GM12878 (cell line): ENCODE measurements at regions not wholly inside any gene's neighbourhood (a gene's known extent, or its start where the extent isn't known, plus 50 kb on each side); places are given as distances from the start of the nearest gene placed in this dataset.
"Not testable (repeated sequence)": the region's sequence is repeated elsewhere in the genome, so short reads cannot be mapped to it uniquely, and the experiment has no call there.

Experiments used
- ATAC-seq: fragments of 200-7000 bp; cut with Tn5 transposase; 3 replicates; pipeline ENCODE4 v1.9.1; 2020; ENCODE audit warnings: mild to moderate bottlenecking, moderate library complexity
- BruUV-seq: library from RNA; stranded (reverse); fragments of 400-500 nt; replicated peaks from 2 replicates; lab custom pipeline; 2021; lab: Mats Ljungman, UMichigan
- CTCF ChIA-PET: fragments of 300-600 bp; sonication (Branson Sonifier 250); formaldehyde crosslinking; extraction: SDS; loops from one replicate; lab custom pipeline; 2021; ENCODE audit warnings: inconsistent platforms; lab: Yijun Ruan, JAX
- POLR2A ChIA-PET: fragments of 350-600 bp; formaldehyde crosslinking; extraction: SDS; loops from one replicate; lab custom pipeline; 2021; ENCODE audit warnings: inconsistent platforms; lab: Charles Lee
- RAD21 ChIA-PET: fragments of 300-600 bp; sonication (Branson Sonifier 250); formaldehyde crosslinking; loops from one replicate; lab custom pipeline; 2023; ENCODE audit warnings: antibody characterized with exemption; ENCODE audit not compliant: unreplicated experiment; lab: Charles Lee
- SMC1A ChIA-PET: fragments of 300-600 bp; sonication (Branson Sonifier 250); formaldehyde crosslinking; loops from one replicate; lab custom pipeline; 2023; ENCODE audit not compliant: unreplicated experiment, uncharacterized antibody; lab: Charles Lee
- DNase-seq: peaks from one replicate; pipeline ENCODE4 v3.0.0-alpha.2; 2011; ENCODE audit warnings: low read depth, low spot score
- FAIRE-seq: peaks from 3 replicates; lab custom pipeline; 2011; peaks lifted over from hg19 to GRCh38; lab: Jason Lieb, UNC
- H2AFZ ChIP-seq: 2 replicates; pipeline ENCODE4 v1.6.0; 2011; ENCODE audit warnings: low read depth, low read length, control low read depth; ENCODE audit not compliant: control insufficient read depth
- H3K27ac ChIP-seq: 2 replicates; pipeline ENCODE4 v1.5.1; 2011; ENCODE audit warnings: control low read depth; ENCODE audit not compliant: control insufficient read depth, insufficient read depth
- H3K27me3 ChIP-seq, 2 experiments: replicated peaks in 1 of 2; 2 replicates each; pipeline versions ENCODE4 v1.6.0 to v1.6.1; 2011; ENCODE audit warnings: low read length in 1 of 2; ENCODE audit not compliant: control insufficient read depth in 2 of 2, insufficient read depth in 2 of 2
- H3K36me3 ChIP-seq, 2 experiments: 2 replicates each; pipeline ENCODE4 v1.5.1; 2011; ENCODE audit warnings: low read length in 1 of 2; ENCODE audit not compliant: control insufficient read depth in 2 of 2, insufficient read depth in 2 of 2
- H3K4me1 ChIP-seq: 2 replicates; pipeline ENCODE4 v1.6.1; 2011; ENCODE audit warnings: mild to moderate bottlenecking, low read length, moderate library complexity, mixed read lengths; ENCODE audit not compliant: control insufficient read depth, insufficient read depth
- H3K4me2 ChIP-seq: 2 replicates; pipeline ENCODE4 v1.6.0; 2011; ENCODE audit warnings: control low read depth; ENCODE audit not compliant: control insufficient read depth, insufficient read depth
- H3K4me3 ChIP-seq: fragments of 200-600 bp; sonication (generic); 2 replicates; pipeline ENCODE4 v1.5.1; 2016
- H3K79me2 ChIP-seq: 2 replicates; pipeline ENCODE4 v1.6.0; 2011; ENCODE audit warnings: low read length; ENCODE audit not compliant: control insufficient read depth, insufficient read depth
- H3K9ac ChIP-seq: 2 replicates; pipeline ENCODE4 v1.8.0; 2011; ENCODE audit warnings: low read length, control low read depth, mixed read lengths; ENCODE audit not compliant: control insufficient read depth, insufficient read depth
- H3K9me3 ChIP-seq: replicated peaks from 3 replicates; pipeline ENCODE4 v1.5.1; 2011; ENCODE audit warnings: mild to moderate bottlenecking, low read length; ENCODE audit not compliant: control insufficient read depth, insufficient read depth
- H4K20me1 ChIP-seq: 2 replicates; pipeline ENCODE4 v1.6.0; 2011; ENCODE audit not compliant: control insufficient read depth, insufficient read depth
- WGBS: methylation state at CpG from one replicate; pipeline ENCODE4 v1.1.6; 2016; ENCODE audit warnings: low lambda C conversion rate; ENCODE audit not compliant: insufficient replicate concordance, insufficient coverage; ENCODE audit errors: missing lambda C conversion rate; 5-methylcytosine and 5-hydroxymethylcytosine counted together
- in situ Hi-C: fragments of 300-500 bp; cut with MboI; formaldehyde crosslinking; loops from 9 replicates; pipeline ENCODE4 v1.14.3; 2018; ENCODE audit warnings: mixed read lengths
- intact Hi-C: fragments of 100-400 bp; cut with micrococcal nuclease; formaldehyde crosslinking; loops from one replicate; pipeline ENCODE4 v1.14.2; 2022; ENCODE audit not compliant: unreplicated experiment

DNA sequence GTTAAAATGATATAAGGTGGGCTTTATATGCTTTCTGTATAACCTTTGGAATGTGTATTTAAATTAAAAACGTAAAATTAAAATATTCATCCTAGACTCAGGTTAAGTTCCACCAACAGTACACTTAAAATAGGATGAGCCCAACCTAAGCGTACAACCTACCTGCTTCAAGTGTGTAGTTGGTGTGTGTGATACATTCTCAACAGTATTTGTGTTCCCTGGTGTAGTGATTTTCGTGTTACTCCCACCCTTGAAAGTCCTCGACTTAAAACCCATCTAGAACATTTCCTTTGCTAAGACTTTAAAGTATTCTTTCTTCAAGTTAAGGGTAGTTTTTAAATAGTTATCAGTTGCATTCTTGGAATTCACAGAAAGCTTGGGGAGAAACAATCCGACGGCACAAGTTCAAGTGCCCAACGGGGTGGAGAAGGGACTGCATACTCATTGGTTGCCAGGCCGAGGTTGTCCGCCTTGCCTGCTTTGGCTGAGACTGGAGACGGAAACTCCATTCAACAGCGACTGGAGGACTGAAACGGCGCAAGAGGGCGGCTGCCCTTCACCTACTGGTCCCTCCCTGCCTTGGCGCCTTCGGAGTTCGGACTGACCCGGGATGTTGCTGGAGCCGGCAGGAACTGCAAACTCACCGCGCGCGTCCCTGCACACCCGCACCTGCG is 133.7 kb downstream of the FAM72C start:
- H3K4me2 ChIP-seq, H3K27me3 ChIP-seq, H3K79me2 ChIP-seq, CTCF ChIA-PET, H3K4me1 ChIP-seq, FAIRE-seq, BruUV-seq, H3K9me3 ChIP-seq, H3K9ac ChIP-seq, H4K20me1 ChIP-seq, POLR2A ChIA-PET, H3K4me3 ChIP-seq, H2AFZ ChIP-seq, H3K27ac ChIP-seq, DNase-seq, SMC1A ChIA-PET, intact Hi-C loops, H3K36me3 ChIP-seq, ATAC-seq, in situ Hi-C loops, RAD21 ChIA-PET: not testable (repeated sequence)
- 51% methylated on average over 12 of the region's 25 CpGs for WGBS

- BruUV-seq, H3K36me3 ChIP-seq, H3K27ac ChIP-seq, H3K4me1 ChIP-seq, H3K9ac ChIP-seq, FAIRE-seq, in situ Hi-C loops, RAD21 ChIA-PET, POLR2A ChIA-PET, H3K9me3 ChIP-seq, DNase-seq, intact Hi-C loops, H2AFZ ChIP-seq, SMC1A ChIA-PET, H3K27me3 ChIP-seq, H4K20me1 ChIP-seq, H3K79me2 ChIP-seq, CTCF ChIA-PET, H3K4me2 ChIP-seq, H3K4me3 ChIP-seq: not testable (repeated sequence)
- peak; percentile 70 for ATAC-seq
- WGBS = no CpG with 5 or more reads among the region's 4 CpGs
Measured at GRCh38 chr1:143833376-143833775, 138.4 kb downstream of the FAM72C start.

DNA sequence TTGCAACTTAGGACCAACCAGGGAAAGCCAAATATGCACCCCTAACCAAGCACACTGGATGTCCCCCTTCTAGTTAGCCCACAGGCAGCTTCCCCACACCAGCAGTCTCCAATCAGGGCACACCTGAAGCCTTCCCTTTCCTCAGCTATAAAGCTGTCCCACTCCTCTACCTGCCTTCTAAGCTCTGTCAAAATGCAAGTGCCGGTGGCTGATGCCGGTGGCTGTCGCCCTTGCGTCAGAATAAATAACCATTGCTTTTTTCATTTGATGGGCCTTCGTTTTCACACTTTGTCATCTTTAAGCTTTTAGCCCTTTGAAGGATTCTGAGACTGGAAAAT is 139.4 kb downstream of the FAM72C start:
- not testable (repeated sequence) for ATAC-seq, H3K27me3 ChIP-seq

DNA sequence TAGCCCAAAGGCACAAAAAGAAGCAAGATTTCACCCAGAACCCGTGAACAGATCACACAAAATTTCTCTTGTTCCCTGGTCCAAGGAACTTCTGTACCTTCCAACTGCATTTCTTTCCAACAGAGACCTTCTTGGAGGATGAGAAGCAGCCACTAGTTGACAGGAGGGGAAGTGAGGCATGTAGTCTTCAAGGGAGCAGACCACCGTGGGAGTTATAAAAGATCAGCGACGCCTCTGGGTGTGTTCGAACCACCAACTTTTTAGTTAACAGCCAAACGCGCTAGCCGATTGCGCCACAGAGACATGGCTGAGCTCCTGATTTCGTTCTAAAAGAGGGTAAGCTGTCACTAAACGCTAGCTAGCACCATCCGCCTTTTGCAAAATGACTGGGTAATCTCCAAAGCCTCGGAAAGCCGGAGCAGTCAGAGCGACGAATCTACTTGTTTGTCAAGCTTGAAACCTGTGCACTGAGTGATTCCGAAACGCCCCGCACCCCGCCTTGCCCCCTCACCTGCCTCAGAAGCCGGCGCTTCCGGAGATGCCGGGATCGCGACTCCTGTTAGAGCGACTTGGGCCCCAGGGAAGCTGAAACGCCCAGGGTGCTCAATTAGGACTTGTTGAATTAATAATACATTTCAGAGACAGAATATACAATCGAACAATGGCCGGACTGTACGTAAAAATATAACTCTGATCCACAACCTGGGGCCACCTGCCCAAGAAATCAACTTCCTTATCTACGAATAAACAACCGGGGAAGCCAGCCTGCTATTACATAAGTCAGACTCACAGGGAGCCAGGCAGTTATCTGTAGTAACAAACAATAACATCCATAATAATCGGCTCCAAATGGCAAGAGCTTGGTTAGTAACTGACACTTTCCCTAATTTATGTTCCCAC is 140.1 kb downstream of the FAM72C start:
- ATAC-seq = peak; percentile 63
- 9% methylated on average over 33 of the region's 34 CpGs for WGBS
- in situ Hi-C loops = not testable (repeated sequence)

More for the DNA sequence above, 139.4 kb downstream of the FAM72C start:
- FAIRE-seq, H3K9me3 ChIP-seq, POLR2A ChIA-PET, H4K20me1 ChIP-seq, H3K4me1 ChIP-seq, DNase-seq, H3K36me3 ChIP-seq, intact Hi-C loops, H3K79me2 ChIP-seq, H2AFZ ChIP-seq, SMC1A ChIA-PET, RAD21 ChIA-PET, H3K27ac ChIP-seq, H3K4me2 ChIP-seq, CTCF ChIA-PET, in situ Hi-C loops, BruUV-seq, H3K4me3 ChIP-seq, H3K9ac ChIP-seq: not testable (repeated sequence)
- WGBS = 79% methylated on average over 5 of the region's 5 CpGs

More for the DNA sequence above, 140.1 kb downstream of the FAM72C start:
- H3K9me3 ChIP-seq, intact Hi-C loops, H3K27ac ChIP-seq, H3K79me2 ChIP-seq, H3K4me2 ChIP-seq, BruUV-seq, CTCF ChIA-PET, RAD21 ChIA-PET, H3K27me3 ChIP-seq, POLR2A ChIA-PET, H3K4me1 ChIP-seq, H3K36me3 ChIP-seq, H3K9ac ChIP-seq, H2AFZ ChIP-seq, FAIRE-seq, H3K4me3 ChIP-seq, SMC1A ChIA-PET, H4K20me1 ChIP-seq, DNase-seq: not testable (repeated sequence)
